ENCODE measurements at regions not wholly inside any gene's neighbourhood (a gene's known extent, or its start where the extent isn't known, plus 50 kb on each side); places are given as distances from the start of the nearest gene placed in this dataset.

- TF ChIP-seq NFE2L2 (IDR thresholded peaks at IDR 0.05; ENCODE audit: low read depth, low read length): no peak
- TF ChIP-seq, protein P1, sequence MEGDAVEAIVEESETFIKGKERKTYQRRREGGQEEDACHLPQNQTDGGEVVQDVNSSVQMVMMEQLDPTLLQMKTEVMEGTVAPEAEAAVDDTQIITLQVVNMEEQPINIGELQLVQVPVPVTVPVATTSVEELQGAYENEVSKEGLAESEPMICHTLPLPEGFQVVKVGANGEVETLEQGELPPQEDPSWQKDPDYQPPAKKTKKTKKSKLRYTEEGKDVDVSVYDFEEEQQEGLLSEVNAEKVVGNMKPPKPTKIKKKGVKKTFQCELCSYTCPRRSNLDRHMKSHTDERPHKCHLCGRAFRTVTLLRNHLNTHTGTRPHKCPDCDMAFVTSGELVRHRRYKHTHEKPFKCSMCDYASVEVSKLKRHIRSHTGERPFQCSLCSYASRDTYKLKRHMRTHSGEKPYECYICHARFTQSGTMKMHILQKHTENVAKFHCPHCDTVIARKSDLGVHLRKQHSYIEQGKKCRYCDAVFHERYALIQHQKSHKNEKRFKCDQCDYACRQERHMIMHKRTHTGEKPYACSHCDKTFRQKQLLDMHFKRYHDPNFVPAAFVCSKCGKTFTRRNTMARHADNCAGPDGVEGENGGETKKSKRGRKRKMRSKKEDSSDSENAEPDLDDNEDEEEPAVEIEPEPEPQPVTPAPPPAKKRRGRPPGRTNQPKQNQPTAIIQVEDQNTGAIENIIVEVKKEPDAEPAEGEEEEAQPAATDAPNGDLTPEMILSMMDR (conservative IDR thresholded peaks at IDR 0.05; ENCODE audit: low read depth, low read length): no peak
- TF ChIP-seq RAD21 (IDR thresholded peaks at IDR 0.05; ENCODE audit: low read length): no peak
- no peak for TF ChIP-seq MXI1 (IDR thresholded peaks at IDR 0.05; ENCODE audit: borderline replicate concordance, low read depth, low read length)
- no peak for TF ChIP-seq USF2 (IDR thresholded peaks at IDR 0.05; ENCODE audit: low read depth, low read length)
- no peak for TF ChIP-seq MAFK (IDR thresholded peaks at IDR 0.05; ENCODE audit: low read depth, low read length)
- no peak for TF ChIP-seq POLR2A (IDR thresholded peaks at IDR 0.05; ENCODE audit: low read depth, low read length)
- TF ChIP-seq, protein P2, sequence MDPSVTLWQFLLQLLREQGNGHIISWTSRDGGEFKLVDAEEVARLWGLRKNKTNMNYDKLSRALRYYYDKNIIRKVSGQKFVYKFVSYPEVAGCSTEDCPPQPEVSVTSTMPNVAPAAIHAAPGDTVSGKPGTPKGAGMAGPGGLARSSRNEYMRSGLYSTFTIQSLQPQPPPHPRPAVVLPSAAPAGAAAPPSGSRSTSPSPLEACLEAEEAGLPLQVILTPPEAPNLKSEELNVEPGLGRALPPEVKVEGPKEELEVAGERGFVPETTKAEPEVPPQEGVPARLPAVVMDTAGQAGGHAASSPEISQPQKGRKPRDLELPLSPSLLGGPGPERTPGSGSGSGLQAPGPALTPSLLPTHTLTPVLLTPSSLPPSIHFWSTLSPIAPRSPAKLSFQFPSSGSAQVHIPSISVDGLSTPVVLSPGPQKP (IDR thresholded peaks at IDR 0.05; ENCODE audit: borderline replicate concordance, low read depth, low read length): no peak
- no peak for TF ChIP-seq BHLHE40 (IDR thresholded peaks at IDR 0.05; ENCODE audit: low read depth, low read length)
- no peak for TF ChIP-seq SMC3 (IDR thresholded peaks at IDR 0.05; ENCODE audit: low read depth, low read length)
- TF ChIP-seq RFX5 (IDR thresholded peaks at IDR 0.05; ENCODE audit: low read depth, low read length): no peak
- no peak for TF ChIP-seq CEBPB (IDR thresholded peaks at IDR 0.05; ENCODE audit: low read depth, low read length)
- TF ChIP-seq RCOR1 (IDR thresholded peaks at IDR 0.05; ENCODE audit: insufficient replicate concordance, low read length): no peak
Observed at GRCh38 chr2:19226386-19226785, 132.0 kb downstream of the OSR1 start.

All from IMR-90 (cell line).